ENCODE measurements at regions not wholly inside any gene's neighbourhood (a gene's known extent, or its start where the extent isn't known, plus 50 kb on each side); places are given as distances from the start of the nearest gene placed in this dataset.

DNA sequence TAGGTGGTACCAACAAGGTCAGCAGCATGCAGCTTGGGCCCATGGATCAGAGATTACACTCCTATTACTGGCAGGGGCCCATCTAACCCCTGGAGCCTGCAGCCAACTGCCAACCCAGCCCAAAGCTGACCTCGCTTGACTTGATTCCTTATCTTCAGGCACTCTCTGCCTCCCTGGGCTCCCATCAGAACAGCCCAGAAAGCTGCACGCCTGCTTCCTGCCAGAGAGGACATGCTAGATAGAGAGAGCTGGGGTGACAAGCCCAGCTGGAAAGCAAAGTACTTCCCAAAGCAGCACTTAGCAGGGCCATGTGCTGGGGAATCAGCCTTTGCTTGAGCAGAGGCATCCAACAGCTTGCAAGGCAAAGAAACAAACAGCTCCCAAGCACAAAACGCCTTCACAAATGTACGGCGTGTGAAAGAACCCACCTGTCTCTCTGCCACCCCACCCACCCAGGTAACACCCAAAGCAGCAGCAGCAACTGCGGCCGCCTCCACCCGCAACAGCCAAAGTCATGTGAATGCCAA lies 74.2 kb upstream of the NLK start:
- Histone ChIP-seq H3K18ac (ENCODE audit: insufficient read length, low read depth, low read length) (no peak overlapping the region), H3K4me2 (ENCODE audit: insufficient read depth, insufficient read length, low read length) (no peak overlapping the region), H3K56ac (ENCODE audit: insufficient read length, low read depth, low read length) (no peak overlapping the region), H4K20me1 (ENCODE audit: control insufficient read depth, insufficient read depth, insufficient read length) (no peaks in the 10 kb centered on the region), H3K79me2 (ENCODE audit: insufficient read depth, low read length) (no peaks in the 10 kb centered on the region), H2BK15ac (ENCODE audit: low read depth, low read length) (no peak overlapping the region), H3K4me1 (ENCODE audit: insufficient read depth, low read length) (peaks cover 4% of the 10 kb centered on the region; the same call in 1 of the 2 replicates), H3T11ph (ENCODE audit: low read length) (no peak overlapping the region), H3K23ac (ENCODE audit: insufficient read length, low read depth, low read length) (no peak overlapping the region), H3K23me2 (ENCODE audit: insufficient read length, low read depth, low read length, poor library complexity, severe bottlenecking) (no peaks in the 10 kb centered on the region), H2BK12ac (ENCODE audit: insufficient read length, low read depth, low read length) (no peak overlapping the region), H3K79me1 (ENCODE audit: insufficient read depth, low read depth, low read length, poor library complexity, severe bottlenecking) (no peaks in the 10 kb centered on the region), H2AFZ (ENCODE audit: low read length) (no peak overlapping the region), H4K8ac (replicated peaks; ENCODE audit: insufficient read length, low read depth, low read length) (no peak overlapping the region), H3K27me3 (ENCODE audit: insufficient read depth, low read length) (no peaks in the 10 kb centered on the region), H3K9ac (ENCODE audit: extremely low read depth, insufficient read length, low read length) (no peak overlapping the region), H2AK5ac (ENCODE audit: insufficient read length, low read length) (no peak overlapping the region), H4K5ac (ENCODE audit: insufficient read length, low read depth, low read length) (no peak overlapping the region), H3K4ac (ENCODE audit: low read depth, low read length) (no peak overlapping the region), H4K91ac (ENCODE audit: insufficient read length, low read depth, low read length) (no peak overlapping the region), H3K27ac (ENCODE audit: insufficient read length, low read depth, low read length) (no peak overlapping the region), H2BK20ac (ENCODE audit: low read depth, low read length, poor library complexity, severe bottlenecking) (no peak overlapping the region), H3K9me3 (ENCODE audit: control insufficient read depth, low read depth, low read length) (no peaks in the 10 kb centered on the region), H2BK5ac (ENCODE audit: insufficient read length, low read length) (no peak overlapping the region), H2BK120ac (ENCODE audit: low read depth, low read length, poor library complexity, severe bottlenecking) (no peak overlapping the region), H3K14ac (ENCODE audit: insufficient read depth, low read length) (no peak overlapping the region; the same call in 1 of the 2 replicates)
- no peaks in the 10 kb centered on the region for H3K36me3 Mint-ChIP-seq (ENCODE audit: insufficient read depth in 1 of 3, low read depth in 3 of 3)
- no peaks in the 10 kb centered on the region; the same call in none of the 2 replicates for H3K27me3 Mint-ChIP-seq (ENCODE audit: low read depth)
- peaks cover 9 to 13% of the 10 kb centered on the region in 2 experiments for H3K4me1 Mint-ChIP-seq
- H3K27ac Mint-ChIP-seq, result no peak overlapping the region
- H3K9me3 Mint-ChIP-seq, result no peaks in the 10 kb centered on the region
- WGBS (ENCODE audit: extremely low coverage, insufficient read length, low lambda C conversion rate), result no CpG with 5 or more reads among the region's 8 CpGs
- H3K4me3 Mint-ChIP-seq, result no peak overlapping the region
- no peak for DNase-seq
- no peak for TF ChIP-seq CTCF (conservative IDR thresholded peaks at IDR 0.05)

Measured in H9 (cell line).